NCI-H1694 (cell line): ENCODE measurements at regions not wholly inside any gene's neighbourhood (a gene's known extent, or its start where the extent isn't known, plus 50 kb on each side); places are given as distances from the start of the nearest gene placed in this dataset.
"Not testable (repeated sequence)": the region's sequence is repeated elsewhere in the genome, so short reads cannot be mapped to it uniquely, and the experiment has no call there.

Experiments used
- DNase-seq: peaks from one replicate; lab custom pipeline; 2025; lab: John Stamatoyannopoulos, UW

GRCh38 chr4:120636120-120636630 lies 286.4 kb downstream of the PRDM5 start:
- DNase-seq = no peak

- DNase-seq = no peak
Measured at GRCh38 chr4:120633810-120634209, 288.7 kb downstream of the PRDM5 start.

- DNase-seq = no peak
Measured at GRCh38 chr4:120630427-120630826, 292.1 kb downstream of the PRDM5 start.

GRCh38 chr4:120629546-120630108 lies 292.9 kb downstream of the PRDM5 start:
- DNase-seq = no peak

GRCh38 chr4:120622601-120623000 lies 299.9 kb downstream of the PRDM5 start:
- no peak for DNase-seq

- DNase-seq = no peak
Measured at GRCh38 chr4:120617171-120617570, 305.4 kb downstream of the PRDM5 start.

- no peak for DNase-seq
Measured at GRCh38 chr4:120616041-120616440, 306.5 kb downstream of the PRDM5 start.

- DNase-seq = no peak
Measured at GRCh38 chr4:120613778-120614177, 308.7 kb downstream of the PRDM5 start.

GRCh38 chr4:120611092-120611491 lies 311.4 kb downstream of the PRDM5 start:
- no peak for DNase-seq

- no peak for DNase-seq
Measured at GRCh38 chr4:120591038-120591437, 331.5 kb downstream of the PRDM5 start.

GRCh38 chr4:120589787-120590186 lies 332.7 kb downstream of the PRDM5 start:
- DNase-seq = no peak

GRCh38 chr4:120568731-120569130 lies 353.8 kb downstream of the PRDM5 start:
- no peak for DNase-seq

- DNase-seq = no peak
Measured at GRCh38 chr4:120561648-120562047, 360.9 kb downstream of the PRDM5 start.

GRCh38 chr4:120557372-120557771 lies 365.2 kb downstream of the PRDM5 start:
- no peak for DNase-seq

GRCh38 chr4:120555058-120555457 lies 367.5 kb downstream of the PRDM5 start:
- no peak for DNase-seq

GRCh38 chr4:120554086-120554485 lies 368.4 kb downstream of the PRDM5 start:
- no peak for DNase-seq

- not testable (repeated sequence) for DNase-seq
Measured at GRCh38 chr4:120550624-120551220, 371.8 kb downstream of the PRDM5 start.

GRCh38 chr4:120549011-120549570 lies 373.4 kb downstream of the PRDM5 start:
- DNase-seq = no peak

GRCh38 chr4:120545391-120545790 lies 377.1 kb downstream of the PRDM5 start:
- no peak for DNase-seq

- no peak for DNase-seq
Measured at GRCh38 chr4:120544838-120545237, 377.7 kb downstream of the PRDM5 start.

- DNase-seq = no peak
Measured at GRCh38 chr4:120540625-120541024, 381.9 kb downstream of the PRDM5 start.

GRCh38 chr4:120536884-120537283 lies 385.6 kb downstream of the PRDM5 start:
- DNase-seq = no peak

GRCh38 chr4:120528428-120528827 lies 394.1 kb downstream of the PRDM5 start:
- DNase-seq = no peak

GRCh38 chr4:120526033-120526432 lies 396.5 kb downstream of the PRDM5 start:
- no peak for DNase-seq
